ENCODE measurements at regions not wholly inside any gene's neighbourhood (a gene's known extent, or its start where the extent isn't known, plus 50 kb on each side); places are given as distances from the start of the nearest gene placed in this dataset.

- Histone ChIP-seq H3K4me1 (ENCODE audit: control insufficient read depth, insufficient read depth, low read length) (no peaks in the 10 kb centered on the region), H3K4me3 (ENCODE audit: low read length) (no peak overlapping the region), H3K36me3 (ENCODE audit: control insufficient read depth, insufficient read depth, low read length) (no peaks in the 10 kb centered on the region), H3K27me3 (ENCODE audit: control insufficient read depth, insufficient read depth, low read length) (no peaks in the 10 kb centered on the region), H3K9me3 (ENCODE audit: control insufficient read depth, insufficient read depth, low read length) (no peaks in the 10 kb centered on the region), H3K27ac (ENCODE audit: low read length) (no peak overlapping the region)
- no peak for DNase-seq (ENCODE audit: low read depth, low spot score)
Observed at GRCh38 chr12:58773986-58774385, 146.3 kb downstream of the LRIG3 start.

- Histone ChIP-seq H3K4me3 (ENCODE audit: low read length) (no peak overlapping the region), H3K9me3 (ENCODE audit: control insufficient read depth, insufficient read depth, low read length) (no peaks in the 10 kb centered on the region), H3K27me3 (ENCODE audit: control insufficient read depth, insufficient read depth, low read length) (no peaks in the 10 kb centered on the region), H3K36me3 (ENCODE audit: control insufficient read depth, insufficient read depth, low read length) (no peaks in the 10 kb centered on the region), H3K27ac (ENCODE audit: low read length) (no peak overlapping the region), H3K4me1 (ENCODE audit: control insufficient read depth, insufficient read depth, low read length) (no peaks in the 10 kb centered on the region)
- no CpG with 5 or more reads among the region's 2 CpGs for WGBS (ENCODE audit: insufficient coverage, insufficient read length)
- no peak for DNase-seq (ENCODE audit: low read depth, low spot score)
Observed at GRCh38 chr12:58774731-58775130, 145.6 kb downstream of the LRIG3 start.

GRCh38 chr12:58775396-58775795, 144.9 kb downstream of the LRIG3 start:
- no peaks in the 10 kb centered on the region for H3K27me3 ChIP-seq (ENCODE audit: control insufficient read depth, insufficient read depth, low read length)
- no peak for DNase-seq (ENCODE audit: low read depth, low spot score)
- H3K9me3 ChIP-seq (ENCODE audit: control insufficient read depth, insufficient read depth, low read length): no peaks in the 10 kb centered on the region
- WGBS (ENCODE audit: insufficient coverage, insufficient read length): no CpG with 5 or more reads among the region's 1 CpG
- H3K4me1 ChIP-seq (ENCODE audit: control insufficient read depth, insufficient read depth, low read length): no peaks in the 10 kb centered on the region
- no peaks in the 10 kb centered on the region for H3K36me3 ChIP-seq (ENCODE audit: control insufficient read depth, insufficient read depth, low read length)
- H3K27ac ChIP-seq (ENCODE audit: low read length): no peak overlapping the region
- H3K4me3 ChIP-seq (ENCODE audit: low read length): no peak overlapping the region

GRCh38 chr12:58776144-58776543, 144.2 kb downstream of the LRIG3 start:
- Histone ChIP-seq H3K4me1 (ENCODE audit: control insufficient read depth, insufficient read depth, low read length) (no peaks in the 10 kb centered on the region), H3K4me3 (ENCODE audit: low read length) (no peak overlapping the region), H3K27ac (ENCODE audit: low read length) (no peak overlapping the region), H3K27me3 (ENCODE audit: control insufficient read depth, insufficient read depth, low read length) (no peaks in the 10 kb centered on the region), H3K9me3 (ENCODE audit: control insufficient read depth, insufficient read depth, low read length) (no peaks in the 10 kb centered on the region), H3K36me3 (ENCODE audit: control insufficient read depth, insufficient read depth, low read length) (no peaks in the 10 kb centered on the region)
- DNase-seq (ENCODE audit: low read depth, low spot score): no peak

GRCh38 chr12:58777815-58778214, 142.5 kb downstream of the LRIG3 start:
- Histone ChIP-seq H3K36me3 (ENCODE audit: control insufficient read depth, insufficient read depth, low read length) (no peaks in the 10 kb centered on the region), H3K9me3 (ENCODE audit: control insufficient read depth, insufficient read depth, low read length) (no peaks in the 10 kb centered on the region), H3K4me1 (ENCODE audit: control insufficient read depth, insufficient read depth, low read length) (no peaks in the 10 kb centered on the region), H3K27me3 (ENCODE audit: control insufficient read depth, insufficient read depth, low read length) (no peaks in the 10 kb centered on the region), H3K4me3 (ENCODE audit: low read length) (no peak overlapping the region), H3K27ac (ENCODE audit: low read length) (no peak overlapping the region)
- no peak for DNase-seq (ENCODE audit: low read depth, low spot score)

GRCh38 chr12:58781609-58782008, 138.7 kb downstream of the LRIG3 start:
- no peaks in the 10 kb centered on the region for H3K27me3 ChIP-seq (ENCODE audit: control insufficient read depth, insufficient read depth, low read length)
- H3K4me3 ChIP-seq (ENCODE audit: low read length): no peak overlapping the region
- no peak overlapping the region for H3K27ac ChIP-seq (ENCODE audit: low read length)
- no peak for DNase-seq (ENCODE audit: low read depth, low spot score)
- no peaks in the 10 kb centered on the region for H3K4me1 ChIP-seq (ENCODE audit: control insufficient read depth, insufficient read depth, low read length)
- no CpG with 5 or more reads among the region's 5 CpGs for WGBS (ENCODE audit: insufficient coverage, insufficient read length)
- no peaks in the 10 kb centered on the region for H3K9me3 ChIP-seq (ENCODE audit: control insufficient read depth, insufficient read depth, low read length)
- no peaks in the 10 kb centered on the region for H3K36me3 ChIP-seq (ENCODE audit: control insufficient read depth, insufficient read depth, low read length)

- Histone ChIP-seq H3K27me3 (ENCODE audit: control insufficient read depth, insufficient read depth, low read length) (no peaks in the 10 kb centered on the region), H3K27ac (ENCODE audit: low read length) (no peak overlapping the region), H3K4me1 (ENCODE audit: control insufficient read depth, insufficient read depth, low read length) (no peaks in the 10 kb centered on the region), H3K4me3 (ENCODE audit: low read length) (no peak overlapping the region), H3K9me3 (ENCODE audit: control insufficient read depth, insufficient read depth, low read length) (no peaks in the 10 kb centered on the region), H3K36me3 (ENCODE audit: control insufficient read depth, insufficient read depth, low read length) (no peaks in the 10 kb centered on the region)
- no peak for DNase-seq (ENCODE audit: low read depth, low spot score)
- WGBS (ENCODE audit: insufficient coverage, insufficient read length): no CpG with 5 or more reads among the region's 4 CpGs
Observed at GRCh38 chr12:58787021-58787760, 133.1 kb downstream of the LRIG3 start.

- DNase-seq (ENCODE audit: low read depth, low spot score): no peak
Observed at GRCh38 chr12:58794859-58795258, 125.4 kb downstream of the LRIG3 start.

GRCh38 chr12:58795825-58796224, 124.5 kb downstream of the LRIG3 start:
- Histone ChIP-seq H3K27ac (ENCODE audit: low read length) (no peak overlapping the region), H3K36me3 (ENCODE audit: control insufficient read depth, insufficient read depth, low read length) (no peaks in the 10 kb centered on the region), H3K27me3 (ENCODE audit: control insufficient read depth, insufficient read depth, low read length) (no peaks in the 10 kb centered on the region), H3K4me3 (ENCODE audit: low read length) (no peak overlapping the region), H3K4me1 (ENCODE audit: control insufficient read depth, insufficient read depth, low read length) (no peaks in the 10 kb centered on the region), H3K9me3 (ENCODE audit: control insufficient read depth, insufficient read depth, low read length) (no peaks in the 10 kb centered on the region)
- DNase-seq (ENCODE audit: low read depth, low spot score): no peak
- no CpG with 5 or more reads among the region's 3 CpGs for WGBS (ENCODE audit: insufficient coverage, insufficient read length)

More at GRCh38 chr12:58794859-58795258, 125.4 kb downstream of the LRIG3 start:
- Histone ChIP-seq H3K27ac (ENCODE audit: low read length) (no peak overlapping the region), H3K36me3 (ENCODE audit: control insufficient read depth, insufficient read depth, low read length) (no peaks in the 10 kb centered on the region), H3K9me3 (ENCODE audit: control insufficient read depth, insufficient read depth, low read length) (no peaks in the 10 kb centered on the region), H3K4me3 (ENCODE audit: low read length) (no peak overlapping the region), H3K4me1 (ENCODE audit: control insufficient read depth, insufficient read depth, low read length) (no peaks in the 10 kb centered on the region), H3K27me3 (ENCODE audit: control insufficient read depth, insufficient read depth, low read length) (no peaks in the 10 kb centered on the region)
- no CpG with 5 or more reads among the region's 6 CpGs for WGBS (ENCODE audit: insufficient coverage, insufficient read length)

GRCh38 chr12:58801986-58802385, 118.3 kb downstream of the LRIG3 start:
- no peak for DNase-seq (ENCODE audit: low read depth, low spot score)
- no CpG with 5 or more reads among the region's 1 CpG for WGBS (ENCODE audit: insufficient coverage, insufficient read length)

GRCh38 chr12:58803908-58804307, 116.4 kb downstream of the LRIG3 start:
- DNase-seq (ENCODE audit: low read depth, low spot score): no peak
- Histone ChIP-seq H3K4me3 (ENCODE audit: low read length) (no peak overlapping the region), H3K27ac (ENCODE audit: low read length) (no peak overlapping the region), H3K27me3 (ENCODE audit: control insufficient read depth, insufficient read depth, low read length) (no peaks in the 10 kb centered on the region), H3K4me1 (ENCODE audit: control insufficient read depth, insufficient read depth, low read length) (no peaks in the 10 kb centered on the region), H3K36me3 (ENCODE audit: control insufficient read depth, insufficient read depth, low read length) (no peaks in the 10 kb centered on the region), H3K9me3 (ENCODE audit: control insufficient read depth, insufficient read depth, low read length) (no peaks in the 10 kb centered on the region)
- WGBS (ENCODE audit: insufficient coverage, insufficient read length): no CpG with 5 or more reads among the region's 2 CpGs

More at GRCh38 chr12:58801986-58802385, 118.3 kb downstream of the LRIG3 start:
- H3K27me3 ChIP-seq (ENCODE audit: control insufficient read depth, insufficient read depth, low read length): no peaks in the 10 kb centered on the region
- no peaks in the 10 kb centered on the region for H3K36me3 ChIP-seq (ENCODE audit: control insufficient read depth, insufficient read depth, low read length)
- H3K27ac ChIP-seq (ENCODE audit: low read length): no peak overlapping the region
- no peaks in the 10 kb centered on the region for H3K4me1 ChIP-seq (ENCODE audit: control insufficient read depth, insufficient read depth, low read length)
- H3K9me3 ChIP-seq (ENCODE audit: control insufficient read depth, insufficient read depth, low read length): no peaks in the 10 kb centered on the region
- no peak overlapping the region for H3K4me3 ChIP-seq (ENCODE audit: low read length)
